ENCODE measurements at regions not wholly inside any gene's neighbourhood (a gene's known extent, or its start where the extent isn't known, plus 50 kb on each side); places are given as distances from the start of the nearest gene placed in this dataset.
"Not testable (repeated sequence)": the region's sequence is repeated elsewhere in the genome, so short reads cannot be mapped to it uniquely, and the experiment has no call there.

GRCh38 chr3:166685246-166685645 lies 694.9 kb downstream of the ZBBX start:
- Histone ChIP-seq H3K9me3 (ENCODE audit: control extremely low read depth in 1 of 3, control insufficient read depth in 2 of 3, insufficient read depth in 1 of 3, low read length in 2 of 3) (no peaks in the 10 kb centered on the region), H3K4me3 (ENCODE audit: control extremely low read depth in 1 of 5, extremely low read depth in 1 of 5, insufficient read depth in 1 of 5, low read depth in 2 of 5, low read length in 4 of 5) (no peak overlapping the region), H3K79me2 (ENCODE audit: control insufficient read depth, insufficient read depth, low read length) (no peaks in the 10 kb centered on the region), H3K27me3 (replicated peaks in 1 of 4; ENCODE audit: control extremely low read depth in 1 of 4, control insufficient read depth in 3 of 4, insufficient read depth in 4 of 4, low read length in 3 of 4) (no peaks in the 10 kb centered on the region), H2AFZ (ENCODE audit: insufficient read depth, low read depth, low read length, poor library complexity, severe bottlenecking) (no peak overlapping the region), H3K9ac (ENCODE audit: low read length) (no peak overlapping the region), H3K4me2 (replicated peaks; ENCODE audit: low read depth, low read length, poor library complexity, severe bottlenecking) (no peak overlapping the region), H3K36me3 (replicated peaks in 1 of 2; ENCODE audit: control extremely low read depth in 1 of 2, control insufficient read depth in 1 of 2, extremely low read depth in 1 of 2, insufficient read depth in 2 of 2, low read length in 1 of 2) (no peaks in the 10 kb centered on the region), H3K27ac (ENCODE audit: low read length in 2 of 2) (no peak overlapping the region), H4K20me1 (ENCODE audit: control insufficient read depth, insufficient read depth, low read length, poor library complexity, severe bottlenecking) (no peaks in the 10 kb centered on the region), H3K4me1 (ENCODE audit: control insufficient read depth in 2 of 2, insufficient read depth in 2 of 2, low read length in 2 of 2) (no peaks in the 10 kb centered on the region)
- Mint-ChIP-seq H3K9me3 (ENCODE audit: insufficient read depth) (peaks cover 4% of the 10 kb centered on the region), H3K27ac (no peak overlapping the region), H3K4me3 (no peak overlapping the region), H3K27me3 (no peaks in the 10 kb centered on the region), H3K4me1 (no peaks in the 10 kb centered on the region)
- TF ChIP-seq EZH2 (IDR thresholded peaks at IDR 0.05; ENCODE audit: borderline replicate concordance, insufficient read depth, low read depth, low read length, poor library complexity, severe bottlenecking) (no peak), CTCF (IDR thresholded peaks at IDR 0.05) (no peak)
- ATAC-seq (ENCODE audit: low read depth), result no peak
- intact Hi-C loops (cut with micrococcal nuclease), result no loop called here
- ChIA-PET POLR2A (no interaction called here), CTCF (no interaction called here)
- no CpG with 5 or more reads among the region's 1 CpG for WGBS (ENCODE audit: insufficient coverage)
- DNase-seq, result no peak

GRCh38 chr3:166684077-166684476 lies 696.0 kb downstream of the ZBBX start:
- WGBS (ENCODE audit: insufficient coverage), result 95% methylated on average over 4 of the region's 5 CpGs
- H3K36me3 ChIP-seq (replicated peaks in 1 of 2; ENCODE audit: control extremely low read depth in 1 of 2, control insufficient read depth in 1 of 2, extremely low read depth in 1 of 2, insufficient read depth in 2 of 2, low read length in 1 of 2); H3K9ac ChIP-seq (ENCODE audit: low read length); H3K4me2 ChIP-seq (replicated peaks; ENCODE audit: low read depth, low read length, poor library complexity, severe bottlenecking); H2AFZ ChIP-seq (ENCODE audit: insufficient read depth, low read depth, low read length, poor library complexity, severe bottlenecking); POLR2A ChIA-PET; ATAC-seq (ENCODE audit: low read depth); H3K27me3 ChIP-seq (replicated peaks in 1 of 4; ENCODE audit: control extremely low read depth in 1 of 4, control insufficient read depth in 3 of 4, insufficient read depth in 4 of 4, low read length in 3 of 4); intact Hi-C loops (cut with micrococcal nuclease); DNase-seq; H3K4me1 Mint-ChIP-seq; H3K9me3 ChIP-seq (ENCODE audit: control extremely low read depth in 1 of 3, control insufficient read depth in 2 of 3, insufficient read depth in 1 of 3, low read length in 2 of 3); H3K9me3 Mint-ChIP-seq (ENCODE audit: insufficient read depth); H3K4me1 ChIP-seq (ENCODE audit: control insufficient read depth in 2 of 2, insufficient read depth in 2 of 2, low read length in 2 of 2); H3K4me3 Mint-ChIP-seq; CTCF ChIA-PET; H3K27ac Mint-ChIP-seq; H4K20me1 ChIP-seq (ENCODE audit: control insufficient read depth, insufficient read depth, low read length, poor library complexity, severe bottlenecking); H3K4me3 ChIP-seq (ENCODE audit: control extremely low read depth in 1 of 5, extremely low read depth in 1 of 5, insufficient read depth in 1 of 5, low read depth in 2 of 5, low read length in 4 of 5); H3K79me2 ChIP-seq (ENCODE audit: control insufficient read depth, insufficient read depth, low read length); H3K27ac ChIP-seq (ENCODE audit: low read length in 2 of 2); H3K27me3 Mint-ChIP-seq: not testable (repeated sequence)
